HG02852 (cell line): ENCODE measurements at regions not wholly inside any gene's neighbourhood (a gene's known extent, or its start where the extent isn't known, plus 50 kb on each side); places are given as distances from the start of the nearest gene placed in this dataset.

Experiments used
- ATAC-seq: cut with Tn5 transposase; IDR thresholded peaks from one replicate; pipeline ENCODE4 v1.9.1; 2021; ENCODE audit warnings: mild to moderate bottlenecking, moderate library complexity; ENCODE audit not compliant: unreplicated experiment

DNA sequence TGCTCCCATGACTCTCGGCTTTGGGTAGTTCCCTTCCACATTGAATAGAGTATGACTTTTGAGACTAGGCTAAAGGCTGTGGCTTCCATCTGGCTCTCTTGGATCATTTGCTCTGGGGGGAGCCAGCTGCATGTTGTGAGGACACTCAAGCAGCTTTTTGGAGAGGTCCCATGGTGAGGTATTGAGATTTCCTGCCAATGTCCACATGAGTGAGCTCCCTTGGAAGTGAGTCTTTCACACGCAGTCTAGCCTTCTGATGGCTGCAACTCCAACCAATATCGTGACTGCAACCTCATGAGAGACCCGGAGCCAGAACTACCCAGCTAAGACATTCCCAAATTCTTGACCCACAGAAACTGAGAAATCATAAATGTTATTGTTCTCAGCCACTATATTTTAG, 127.7 kb upstream of the KAZN start:
- ATAC-seq = no peak

DNA sequence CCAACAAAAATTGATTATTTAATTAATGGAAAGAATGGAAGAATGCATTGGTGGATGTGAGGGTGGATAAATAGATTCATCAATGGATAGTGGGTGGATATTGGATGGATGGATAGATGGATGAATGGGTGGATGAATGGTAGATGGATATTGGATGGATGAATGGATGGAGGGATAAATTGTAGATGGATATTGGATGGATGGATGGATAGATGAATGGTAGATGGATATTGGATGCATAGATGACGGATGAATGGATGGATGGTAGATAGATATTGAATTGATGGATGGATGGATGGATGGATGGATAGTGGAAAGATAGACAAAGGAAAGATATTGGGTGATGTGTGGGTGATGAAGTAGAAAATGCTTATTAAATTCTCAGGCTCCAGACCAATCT, 123.6 kb upstream of the KAZN start:
- ATAC-seq = no peak

DNA sequence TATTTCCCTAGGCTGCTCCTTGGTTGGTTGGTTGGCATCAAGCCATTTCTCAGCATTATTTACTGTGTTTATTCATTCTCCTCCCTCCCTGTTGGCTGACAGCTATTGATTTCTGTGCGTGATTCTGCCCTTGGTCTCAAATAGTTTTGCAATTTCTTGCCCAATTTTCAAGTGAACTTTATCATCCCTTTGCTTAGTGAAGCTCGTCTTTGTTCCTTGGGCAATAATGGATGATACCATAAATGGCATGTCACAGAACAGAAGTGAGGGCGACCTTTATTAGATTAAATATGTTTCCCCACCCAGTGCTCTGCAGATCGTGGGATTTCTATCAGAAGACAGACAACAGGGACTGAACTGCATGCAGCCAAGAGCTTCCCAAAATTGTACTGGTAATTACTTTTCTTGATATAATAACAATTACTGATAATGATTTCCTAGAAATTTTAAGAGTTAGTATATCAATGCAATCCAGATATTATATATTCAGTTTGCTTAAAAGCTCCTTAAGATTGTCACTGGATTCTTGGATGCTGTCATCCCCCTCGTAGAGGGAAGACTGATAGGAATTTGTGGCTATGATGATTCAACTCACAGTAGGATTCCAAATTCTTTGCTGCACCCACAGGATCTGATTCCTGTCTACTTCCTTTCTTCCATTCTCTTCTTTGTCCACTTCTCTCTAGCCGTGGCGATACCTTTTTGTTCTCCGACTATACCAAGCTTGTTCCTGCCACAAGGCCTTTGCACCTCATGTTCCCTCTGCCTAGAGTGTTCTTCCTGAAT, 122.1 kb upstream of the KAZN start:
- no peak for ATAC-seq

DNA sequence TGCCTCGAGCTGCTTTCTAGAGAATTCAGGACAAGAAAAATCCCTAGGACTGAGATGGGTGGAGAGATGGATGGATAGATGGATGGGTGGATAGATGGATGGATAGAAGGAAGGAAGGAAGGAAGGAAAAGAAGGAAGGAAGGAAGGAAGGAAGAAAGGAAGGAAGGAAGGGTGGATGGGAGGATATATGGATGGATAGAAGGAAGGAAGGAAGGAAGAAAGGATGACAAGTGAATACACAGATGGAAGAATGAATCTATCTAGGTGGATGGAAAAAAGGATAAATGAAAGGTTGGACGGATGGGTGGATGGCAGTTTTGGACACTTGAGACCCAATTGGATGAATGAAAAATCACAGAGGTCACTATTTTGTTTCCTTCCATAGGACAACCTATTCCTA, 120.4 kb upstream of the KAZN start:
- ATAC-seq = no peak

DNA sequence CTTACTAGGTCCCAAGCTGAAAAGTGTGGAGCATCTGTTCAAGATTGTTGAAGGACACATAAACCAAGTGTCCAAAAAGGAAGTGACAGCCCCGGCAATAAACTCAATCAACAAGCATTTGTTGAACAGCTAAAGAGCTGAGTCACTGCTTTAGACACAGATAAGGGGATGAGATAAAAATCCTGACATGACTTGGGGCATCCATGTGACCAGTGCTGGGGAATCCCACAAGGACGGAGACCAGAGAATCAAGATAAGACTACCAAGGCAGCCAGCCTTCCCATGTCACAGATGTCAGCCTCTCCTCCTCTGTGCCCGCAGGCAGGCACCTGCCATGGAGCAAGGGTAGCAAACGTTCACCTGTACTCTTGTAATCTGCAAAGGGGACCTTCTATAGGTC, 118.6 kb upstream of the KAZN start:
- ATAC-seq = no peak

DNA sequence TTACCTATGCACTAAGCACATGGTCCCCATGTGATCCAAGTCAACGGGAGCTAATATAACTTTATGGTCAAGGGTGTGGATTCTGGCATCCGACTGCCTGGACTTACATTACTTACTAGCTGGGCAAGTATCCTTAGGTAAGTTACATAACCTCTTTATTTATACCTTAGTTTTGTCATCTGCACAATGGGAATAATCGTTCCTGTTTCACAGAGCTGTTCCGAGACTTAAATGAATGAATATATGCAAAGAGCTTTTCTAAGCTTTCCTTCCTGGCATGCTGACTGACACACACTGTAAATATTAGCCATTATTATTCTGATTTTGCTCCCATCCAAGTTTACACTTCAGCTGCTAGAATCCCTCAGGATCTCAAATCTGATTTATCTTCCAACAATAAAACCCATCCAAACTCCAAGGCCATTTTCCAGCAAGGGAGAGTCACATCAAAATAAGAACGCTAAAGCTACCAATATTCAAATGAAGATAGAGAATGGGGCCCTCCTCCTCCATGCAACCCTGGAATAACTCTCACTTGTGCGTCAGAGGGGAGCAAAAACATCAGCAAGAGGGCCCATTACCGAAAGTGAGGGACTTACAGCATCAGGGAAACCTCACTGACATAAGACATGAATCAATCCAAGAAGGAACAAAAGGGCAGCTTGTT, 115.6 kb upstream of the KAZN start:
- ATAC-seq = no peak

DNA sequence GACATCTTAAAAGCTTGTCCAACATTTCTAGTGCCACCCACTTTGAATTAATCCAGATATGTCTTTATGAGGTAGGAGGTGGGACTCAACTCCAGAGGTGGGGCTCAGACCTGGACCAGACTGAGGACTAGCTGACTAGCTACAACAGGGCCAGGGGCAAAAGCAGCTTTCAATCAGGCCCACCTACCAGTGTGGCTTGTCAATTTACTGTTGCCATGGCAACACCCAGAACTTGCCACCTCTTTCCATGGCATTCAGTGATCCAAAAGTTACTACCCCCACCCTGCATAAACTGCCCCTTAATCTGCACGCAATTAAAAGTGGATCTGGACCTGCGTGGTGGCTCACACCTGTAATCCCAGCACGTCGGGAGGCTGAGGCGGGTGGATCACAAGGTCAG, 113.2 kb upstream of the KAZN start:
- ATAC-seq = no peak

DNA sequence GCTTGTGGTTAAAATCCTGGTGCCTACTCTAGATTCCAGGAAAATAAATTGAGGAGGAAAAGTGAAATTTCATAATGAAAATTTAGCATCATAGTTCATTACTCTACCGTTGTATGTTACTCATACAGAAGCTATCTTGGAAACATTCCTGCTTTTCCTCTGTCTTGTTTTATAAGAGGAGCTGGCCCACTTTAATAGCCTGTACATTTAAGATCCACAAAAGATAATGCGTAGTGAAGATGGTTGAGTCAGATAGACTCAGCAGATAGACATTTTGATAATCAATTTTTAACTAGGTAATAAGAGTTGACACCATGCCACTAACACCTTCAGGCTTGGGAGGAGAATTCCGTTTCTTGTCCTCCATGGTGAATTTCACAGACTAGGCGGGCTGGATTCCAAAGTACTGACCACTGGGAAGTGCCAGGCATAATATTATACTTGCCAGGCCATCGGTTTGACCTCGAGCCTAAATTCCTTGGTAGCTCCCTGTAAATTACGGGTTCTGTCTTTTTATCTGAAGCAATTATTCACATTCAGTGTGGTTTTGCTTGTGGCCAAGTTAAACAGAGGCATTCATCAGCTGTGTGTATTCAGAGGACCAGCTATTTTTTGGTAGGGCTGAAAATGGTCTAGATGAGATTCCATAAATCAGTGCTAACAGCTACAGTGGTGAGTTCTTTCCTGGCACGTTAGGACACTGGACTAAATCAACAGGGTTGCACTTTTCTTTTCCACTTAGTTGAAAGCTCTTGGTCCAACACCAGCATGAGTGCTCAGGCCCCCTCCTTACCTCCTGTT, 111.9 kb upstream of the KAZN start:
- ATAC-seq = no peak

DNA sequence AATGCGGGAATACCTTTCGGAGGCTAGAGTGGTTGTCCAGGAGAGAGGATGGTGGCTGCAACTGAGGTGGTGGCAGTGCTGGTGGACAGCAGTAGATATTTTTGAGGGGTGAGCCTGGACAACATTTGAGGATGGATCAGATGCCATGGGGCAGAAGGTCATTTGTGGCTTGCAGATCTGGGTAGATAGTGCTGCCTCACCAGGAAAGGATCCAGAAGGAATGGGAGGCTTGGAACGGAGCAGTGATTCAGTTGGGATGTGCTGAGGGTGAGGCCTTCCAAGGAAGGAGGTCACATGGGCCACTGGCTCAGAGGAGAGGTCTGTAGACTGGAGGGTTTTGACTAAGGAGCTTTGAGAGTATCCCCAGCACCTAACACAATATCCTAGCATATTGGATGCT, 110.8 kb upstream of the KAZN start:
- no peak for ATAC-seq

DNA sequence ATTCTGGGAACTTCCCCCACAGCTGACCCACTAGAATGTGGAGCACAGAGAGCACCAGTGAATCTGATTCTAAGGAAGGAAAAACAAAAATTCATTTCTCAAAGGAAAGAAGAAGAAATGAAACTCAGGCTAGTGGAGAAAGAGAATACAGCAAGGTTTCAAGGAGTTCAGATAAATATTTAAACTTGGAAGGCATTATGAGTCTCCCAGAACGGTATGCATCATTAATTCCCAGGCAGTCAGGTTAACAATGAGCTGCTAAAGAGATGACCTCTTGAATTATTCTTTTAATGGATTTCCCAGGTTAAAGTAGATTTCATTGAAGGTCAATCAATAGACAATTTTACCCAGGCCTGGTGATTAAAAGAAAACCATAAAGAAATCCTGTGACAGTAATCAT, 103.6 kb upstream of the KAZN start:
- ATAC-seq = no peak

DNA sequence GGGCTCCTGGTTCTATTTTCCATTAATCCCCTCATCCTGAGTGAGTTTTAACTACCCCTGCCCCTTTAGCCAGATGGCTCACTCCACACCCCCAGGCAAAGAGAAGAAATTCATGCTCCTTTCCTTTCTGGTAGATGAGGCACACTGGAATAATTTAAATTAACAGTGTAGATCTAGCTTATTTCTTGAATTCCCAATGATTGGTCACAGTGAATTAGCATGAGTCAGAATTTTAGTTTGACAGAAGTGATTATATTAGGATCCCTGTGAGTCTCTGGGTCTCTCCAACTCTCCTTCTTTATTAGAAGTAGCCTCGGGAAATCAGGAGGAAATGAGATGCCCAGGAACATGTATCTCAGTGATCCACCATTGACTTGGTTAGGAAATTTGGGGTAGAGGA, 103.1 kb upstream of the KAZN start:
- ATAC-seq = no peak

DNA sequence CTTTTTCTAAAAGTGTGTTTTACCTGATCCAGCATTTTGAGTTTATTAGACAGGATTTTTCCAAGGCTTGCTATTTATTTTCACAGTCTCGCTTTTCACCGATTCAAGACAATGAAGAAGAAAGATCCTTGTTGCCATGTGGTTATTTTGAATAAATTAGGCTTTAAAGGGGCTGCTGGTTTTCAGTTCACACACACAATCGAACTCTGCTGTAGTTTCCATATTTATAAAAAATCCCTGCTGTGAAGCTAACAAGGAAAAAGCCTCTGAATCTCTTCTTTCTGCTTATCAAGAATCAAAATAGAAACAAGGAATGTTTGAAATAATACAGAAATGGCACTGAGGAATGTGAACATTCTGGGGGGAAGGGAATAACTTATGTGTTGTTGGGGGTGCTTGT, 102.5 kb upstream of the KAZN start:
- no peak for ATAC-seq

DNA sequence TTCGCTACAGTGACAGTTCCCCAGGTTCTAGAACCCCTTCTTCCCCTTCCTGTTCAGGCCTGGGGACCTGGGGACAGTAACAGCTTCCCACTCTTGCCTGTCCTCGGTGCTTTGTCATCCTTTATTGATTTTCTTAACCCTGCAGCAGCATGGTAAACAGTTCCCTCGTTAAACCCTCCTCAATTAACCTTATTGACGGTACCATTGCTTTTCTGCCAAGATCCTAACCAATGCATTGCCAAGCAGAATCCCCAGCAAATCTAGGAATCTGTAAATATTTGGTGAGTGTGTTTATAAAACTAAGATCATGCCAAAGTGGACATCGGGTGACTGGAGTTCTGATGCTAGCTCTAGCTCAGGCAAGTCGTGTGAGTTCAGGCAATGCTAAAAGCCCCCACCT, 99.6 kb upstream of the KAZN start:
- ATAC-seq = no peak

DNA sequence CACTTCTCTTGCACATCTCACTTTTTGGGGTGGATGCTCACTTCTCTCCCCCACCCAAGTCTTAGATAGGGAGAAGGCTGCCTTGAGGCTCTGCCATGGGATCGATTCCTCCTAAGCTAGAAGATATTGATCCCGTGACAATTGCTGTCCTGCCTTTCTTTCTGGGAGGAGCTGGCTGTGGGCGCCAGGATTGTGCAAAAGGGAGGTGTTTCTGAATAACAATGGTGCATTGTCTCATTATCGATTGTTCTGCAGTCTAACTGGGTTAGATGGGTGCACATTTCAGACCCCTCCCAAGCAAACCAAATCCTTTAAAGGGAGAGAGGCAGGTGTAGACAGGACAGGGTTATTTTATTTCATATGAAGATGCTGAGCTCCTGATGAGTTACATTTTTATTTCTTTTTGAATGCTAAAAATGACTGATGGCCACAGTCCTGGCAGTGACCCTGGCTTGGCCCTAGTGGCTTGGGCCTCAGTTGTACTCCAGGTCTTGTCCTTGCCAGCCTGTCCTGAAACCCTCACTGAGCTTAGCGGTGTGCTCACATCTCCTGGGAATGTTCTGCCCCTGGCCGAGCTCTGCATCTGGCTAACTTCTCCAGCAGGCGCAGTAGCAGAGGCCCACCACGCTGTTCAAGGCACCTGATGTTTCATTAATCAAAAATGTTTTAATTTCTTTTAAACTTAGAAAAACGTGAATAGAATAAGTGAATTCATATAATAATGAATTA, 99.0 kb upstream of the KAZN start:
- no peak for ATAC-seq

DNA sequence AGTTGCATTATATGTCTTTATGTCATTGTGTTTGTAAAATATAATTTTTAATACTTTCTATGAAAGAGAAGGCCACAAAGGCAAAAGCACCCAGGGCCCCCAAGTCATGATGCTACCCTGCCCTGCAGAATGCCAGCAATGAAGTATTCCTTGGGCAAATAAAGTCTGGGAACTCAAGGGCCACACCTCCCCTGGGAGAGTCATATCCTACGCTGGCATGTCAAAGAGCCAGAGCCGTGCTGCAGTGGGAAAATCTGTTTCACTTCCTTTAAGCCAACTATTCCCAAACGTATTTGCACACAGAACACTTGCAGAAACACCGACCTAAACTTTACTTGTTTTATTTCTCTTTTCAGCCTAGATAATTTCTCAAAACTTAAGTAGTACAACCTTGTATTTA, 98.4 kb upstream of the KAZN start:
- ATAC-seq = no peak

DNA sequence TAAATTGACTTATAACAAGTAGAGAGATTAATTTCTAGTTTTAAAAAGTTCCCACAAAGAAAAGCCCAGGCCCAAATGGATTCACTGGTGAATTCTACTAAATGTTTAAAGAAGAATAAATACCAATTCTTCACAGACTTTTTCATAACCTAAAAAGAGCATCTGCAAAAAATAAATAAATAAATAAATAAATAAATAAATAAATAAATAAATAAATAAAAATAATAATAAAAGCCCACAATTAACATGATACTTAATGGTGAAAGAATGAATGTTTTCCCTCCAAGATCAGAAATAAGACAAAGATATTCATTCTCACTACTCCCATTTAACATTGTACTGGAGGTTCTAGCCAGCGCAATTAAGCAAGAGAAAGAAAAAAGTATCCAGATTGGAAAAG, 97.6 kb upstream of the KAZN start:
- no peak for ATAC-seq

DNA sequence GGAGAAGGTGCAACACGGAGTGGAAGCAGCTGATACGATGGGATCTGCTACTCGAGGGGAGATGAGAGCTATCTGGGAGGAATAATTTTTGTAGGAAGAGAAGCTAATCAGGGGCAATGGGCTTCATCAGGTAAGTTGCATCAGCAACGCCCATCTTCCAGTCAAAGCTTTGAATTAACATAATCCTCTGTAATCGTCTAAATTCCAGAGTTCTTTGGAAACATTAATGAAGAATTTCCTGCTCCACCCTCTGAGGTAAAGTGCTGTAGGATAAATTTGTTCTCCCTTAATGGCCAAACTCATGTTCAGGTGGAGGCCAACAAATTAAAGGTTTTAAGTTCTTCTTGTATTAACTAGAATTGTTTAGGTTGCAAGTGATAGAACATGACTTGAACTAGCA, 94.0 kb upstream of the KAZN start:
- ATAC-seq = no peak

DNA sequence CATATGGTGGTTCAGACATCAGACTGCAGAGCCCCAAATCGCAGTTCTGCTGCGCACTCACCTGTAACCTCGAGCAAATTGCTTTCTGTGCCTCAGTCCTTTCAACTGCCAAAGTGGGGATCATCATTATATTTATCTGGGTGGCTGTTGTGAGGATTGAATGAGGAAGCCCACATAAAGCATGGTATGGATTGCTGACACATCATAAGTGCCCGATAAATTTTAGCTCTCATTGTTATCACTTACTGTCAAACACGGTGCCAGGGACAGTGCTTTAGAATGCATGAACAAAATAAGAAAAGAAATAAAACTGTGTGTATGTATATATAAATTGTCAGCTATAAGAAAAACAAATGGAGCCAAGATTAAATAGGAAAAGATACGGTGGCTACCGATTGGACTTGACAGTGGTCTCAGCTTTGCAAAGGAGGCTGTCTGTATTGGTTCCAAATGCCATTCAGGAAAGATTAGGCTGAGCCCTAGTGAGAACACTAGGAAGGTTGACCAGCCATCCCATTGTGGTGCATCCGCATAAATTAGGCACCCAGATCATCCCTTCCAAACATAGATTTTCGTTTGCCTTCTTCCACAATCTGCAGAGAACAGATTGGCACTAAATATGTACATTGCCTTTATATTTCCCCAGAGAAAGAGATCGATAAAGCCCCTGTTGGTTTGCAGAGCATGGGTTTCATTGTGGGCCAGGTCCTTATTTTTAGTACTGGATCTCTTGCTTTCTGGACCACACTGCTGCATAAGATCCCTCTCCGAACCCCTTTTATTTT, 91.8 kb upstream of the KAZN start:
- ATAC-seq = no peak

DNA sequence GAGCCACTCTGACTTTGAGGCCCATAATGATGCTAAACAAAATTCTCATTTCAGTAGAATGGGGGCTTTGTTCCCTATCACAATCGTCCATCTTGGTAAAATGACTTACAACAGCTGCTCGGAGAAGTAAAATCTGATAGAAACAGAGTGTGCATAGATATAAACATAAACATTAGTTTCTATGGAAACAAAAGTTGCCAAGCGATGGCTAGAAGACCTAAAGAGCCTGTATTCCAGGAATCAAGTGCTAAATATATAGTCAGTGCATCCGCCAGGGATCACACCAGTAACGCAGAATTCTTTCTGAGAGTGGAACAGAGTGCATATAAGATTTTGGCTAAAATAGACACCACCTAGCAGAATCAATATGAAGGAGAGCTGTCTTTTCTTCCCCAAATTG, 91.2 kb upstream of the KAZN start:
- no peak for ATAC-seq

DNA sequence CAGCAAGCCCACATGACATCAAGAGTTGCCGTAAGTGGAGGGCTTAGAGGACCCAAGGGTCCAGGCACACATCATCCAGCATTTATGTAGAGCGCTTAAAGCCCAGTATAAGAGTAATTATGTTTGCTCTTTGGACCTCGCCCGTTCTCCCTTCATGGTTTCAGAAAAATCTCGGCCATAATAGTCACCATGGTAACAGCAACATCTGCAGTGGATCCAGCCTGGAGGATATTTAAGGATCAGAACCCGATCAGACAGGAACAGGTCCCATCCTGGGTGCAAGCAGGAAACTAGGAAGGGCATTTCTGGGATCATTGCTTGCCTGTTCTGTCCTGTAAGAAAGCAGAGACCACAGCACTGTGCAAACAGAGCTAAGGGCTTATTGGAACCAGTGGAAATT, 89.9 kb upstream of the KAZN start:
- no peak for ATAC-seq
